Spleen (tissue), 7 donors: ENCODE measurements at regions not wholly inside any gene's neighbourhood (a gene's known extent, or its start where the extent isn't known, plus 50 kb on each side); places are given as distances from the start of the nearest gene placed in this dataset.

Source experiments
- POLR2A ChIP-seq, 3 donors: fragments of 450-650 bp; IDR thresholded peaks; one replicate each; pipeline ENCODE4 v1.5.1; 2017; ENCODE audit warnings: antibody characterized with exemption in 3 of 3, mild to moderate bottlenecking in 1 of 3
- TF ChIP-seq, protein P1 (sequence below), 11 experiments: fragments of 200-600 bp in 7 of 11; fragments of 450-650 bp in 4 of 11; sonication (generic) in 4 of 11; IDR thresholded peaks in 8 of 11; conservative IDR thresholded peaks in 3 of 11; 1 replicate in 7 of 11; 2 replicates in 4 of 11; pipeline versions ENCODE4 v1.4.0 to v1.8.0; 2016 to 2021; ENCODE audit warnings: antibody characterized with exemption in 11 of 11, inconsistent platforms in 4 of 11, mild to moderate bottlenecking in 1 of 11
- donor health status: DM: no; HTN: no; CAD: no; lungs with moderate emphysema.
- donor health status: DM: no; HTN: no; CAD: no.
- donor health status: DM: no; HTN: no; CAD: no.

DNA sequence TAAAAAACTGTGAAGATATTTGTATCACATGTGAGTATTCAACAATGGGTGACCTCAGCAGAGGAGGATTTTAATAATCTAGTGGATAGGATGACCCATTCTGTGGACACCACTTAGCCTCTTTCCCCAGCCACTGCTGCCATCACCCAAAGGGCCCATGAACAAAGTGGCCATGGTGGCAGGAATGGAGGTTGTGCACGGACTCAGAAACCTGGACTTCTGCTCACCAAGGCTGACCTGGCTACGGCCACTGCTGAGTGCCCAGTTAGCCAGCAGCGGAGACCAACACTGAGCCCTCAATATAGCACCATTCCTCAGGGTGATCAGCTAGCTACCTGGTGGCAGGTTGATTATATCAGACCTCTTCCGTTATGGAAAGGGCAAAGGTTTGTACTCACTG, 1410.4 kb upstream of the CDH9 start:
- TF ChIP-seq, protein P1, sequence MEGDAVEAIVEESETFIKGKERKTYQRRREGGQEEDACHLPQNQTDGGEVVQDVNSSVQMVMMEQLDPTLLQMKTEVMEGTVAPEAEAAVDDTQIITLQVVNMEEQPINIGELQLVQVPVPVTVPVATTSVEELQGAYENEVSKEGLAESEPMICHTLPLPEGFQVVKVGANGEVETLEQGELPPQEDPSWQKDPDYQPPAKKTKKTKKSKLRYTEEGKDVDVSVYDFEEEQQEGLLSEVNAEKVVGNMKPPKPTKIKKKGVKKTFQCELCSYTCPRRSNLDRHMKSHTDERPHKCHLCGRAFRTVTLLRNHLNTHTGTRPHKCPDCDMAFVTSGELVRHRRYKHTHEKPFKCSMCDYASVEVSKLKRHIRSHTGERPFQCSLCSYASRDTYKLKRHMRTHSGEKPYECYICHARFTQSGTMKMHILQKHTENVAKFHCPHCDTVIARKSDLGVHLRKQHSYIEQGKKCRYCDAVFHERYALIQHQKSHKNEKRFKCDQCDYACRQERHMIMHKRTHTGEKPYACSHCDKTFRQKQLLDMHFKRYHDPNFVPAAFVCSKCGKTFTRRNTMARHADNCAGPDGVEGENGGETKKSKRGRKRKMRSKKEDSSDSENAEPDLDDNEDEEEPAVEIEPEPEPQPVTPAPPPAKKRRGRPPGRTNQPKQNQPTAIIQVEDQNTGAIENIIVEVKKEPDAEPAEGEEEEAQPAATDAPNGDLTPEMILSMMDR (IDR thresholded peaks at IDR 0.05 in 8 of 11, conservative IDR thresholded peaks at IDR 0.05 in 3 of 11): no peak
- TF ChIP-seq POLR2A (IDR thresholded peaks at IDR 0.05): no peak
